CD14-positive monocyte (primary cell): ENCODE measurements at regions not wholly inside any gene's neighbourhood (a gene's known extent, or its start where the extent isn't known, plus 50 kb on each side); places are given as distances from the start of the nearest gene placed in this dataset.

Experiments
- DNase-seq, 3 donors: peaks; one replicate each; pipeline ENCODE4 v3.0.0-alpha.2; 2011 to 2022
- H2AFZ ChIP-seq: 2 replicates; pipeline ENCODE4 v1.6.0; 2012; ENCODE audit warnings: mild to moderate bottlenecking, low read depth, low read length, inconsistent platforms; ENCODE audit not compliant: insufficient read depth, poor library complexity, severe bottlenecking
- H3K27ac ChIP-seq, 2 donors: 1 replicate in 1 of 2; 2 replicates in 1 of 2; pipeline ENCODE4 v1.5.1; 2012 to 2013; ENCODE audit warnings: low read length in 2 of 2, control low read depth in 1 of 2, inconsistent platforms in 1 of 2, low read depth in 1 of 2, mild to moderate bottlenecking in 1 of 2
- H3K27me3 ChIP-seq, 2 donors: one replicate each; pipeline versions ENCODE4 v1.6.0 to v1.6.1; 2011 to 2013; ENCODE audit warnings: low read length in 2 of 2; ENCODE audit not compliant: control insufficient read depth in 2 of 2, insufficient read depth in 2 of 2
- H3K36me3 ChIP-seq, 2 donors: replicated peaks in 1 of 2; 1 replicate in 1 of 2; 2 replicates in 1 of 2; pipeline versions ENCODE4 v1.5.1 to v1.6.1; 2012 to 2013; ENCODE audit warnings: low read length in 2 of 2, control low read depth in 1 of 2, inconsistent platforms in 1 of 2, mild to moderate bottlenecking in 1 of 2; ENCODE audit not compliant: insufficient read depth in 2 of 2, control insufficient read depth in 1 of 2
- H3K4me1 ChIP-seq, 2 donors: 1 replicate in 1 of 2; 2 replicates in 1 of 2; pipeline versions ENCODE4 v1.5.1 to v1.6.1; 2012 to 2013; ENCODE audit warnings: low read length in 2 of 2, control low read depth in 1 of 2, inconsistent platforms in 1 of 2, mild to moderate bottlenecking in 1 of 2, moderate library complexity in 1 of 2; ENCODE audit not compliant: insufficient read depth in 2 of 2, control insufficient read depth in 1 of 2
- H3K4me2 ChIP-seq: replicated peaks from 2 replicates; pipeline ENCODE3; 2012; ENCODE audit warnings: low read length, moderate library complexity, mild to moderate bottlenecking; ENCODE audit not compliant: poor library complexity, severe bottlenecking; ENCODE audit errors: extremely low read depth
- H3K4me3 ChIP-seq, 3 experiments: fragments of 200-600 bp in 1 of 3; sonication (generic) in 1 of 3; replicated peaks in 1 of 3; 1 replicate in 2 of 3; 2 replicates in 1 of 3; pipeline ENCODE4 v1.5.1; 2011 to 2013; ENCODE audit warnings: low read length in 3 of 3, mild to moderate bottlenecking in 3 of 3, control low read depth in 2 of 3, low read depth in 2 of 3, inconsistent platforms in 1 of 3, moderate library complexity in 1 of 3
- H3K79me2 ChIP-seq: 2 replicates; pipeline ENCODE4 v1.6.0; 2012; ENCODE audit warnings: mild to moderate bottlenecking, control low read depth, inconsistent platforms, low read length, moderate library complexity; ENCODE audit not compliant: insufficient read depth
- H3K9ac ChIP-seq: 2 replicates; pipeline ENCODE4 v1.6.0; 2017; ENCODE audit warnings: low read length, mild to moderate bottlenecking; ENCODE audit not compliant: insufficient read depth, poor library complexity, severe bottlenecking
- H3K9me3 ChIP-seq, 2 donors: replicated peaks in 1 of 2; 1 replicate in 1 of 2; 2 replicates in 1 of 2; pipeline versions ENCODE4 v1.5.1 to v1.6.1; 2012 to 2013; ENCODE audit warnings: low read length in 2 of 2, control low read depth in 1 of 2; ENCODE audit not compliant: control insufficient read depth in 1 of 2, insufficient read depth in 1 of 2
- H4K20me1 ChIP-seq: 2 replicates; pipeline ENCODE4 v1.6.0; 2012; ENCODE audit warnings: mild to moderate bottlenecking, low read length, control low read depth, moderate library complexity; ENCODE audit not compliant: insufficient read depth
- H3K27ac Mint-ChIP-seq, 7 donors: one replicate each; pipeline ENCODE4 v1.8.0; 2020; ENCODE audit warnings: mild to moderate bottlenecking in 7 of 7, mixed read lengths in 7 of 7, moderate library complexity in 6 of 7, inconsistent platforms in 2 of 7
- H3K27me3 Mint-ChIP-seq, 3 donors: one replicate each; pipeline ENCODE4 v1.8.0; 2021 to 2022; ENCODE audit warnings: low read depth in 3 of 3, mild to moderate bottlenecking in 3 of 3, mixed read lengths in 3 of 3, moderate library complexity in 3 of 3, inconsistent platforms in 1 of 3
- H3K36me3 Mint-ChIP-seq, 2 donors: one replicate each; pipeline ENCODE4 v1.8.0; 2020; ENCODE audit warnings: mixed read lengths in 2 of 2, inconsistent platforms in 1 of 2, mild to moderate bottlenecking in 1 of 2
- H3K4me1 Mint-ChIP-seq: one replicate; pipeline ENCODE4 v1.8.0; 2020; ENCODE audit warnings: mild to moderate bottlenecking, mixed read lengths
- H3K4me3 Mint-ChIP-seq, 2 donors: one replicate each; pipeline ENCODE4 v1.8.0; 2020; ENCODE audit warnings: mild to moderate bottlenecking in 2 of 2, mixed read lengths in 2 of 2, moderate library complexity in 1 of 2
- H3K9me3 Mint-ChIP-seq, 7 donors: one replicate each; pipeline ENCODE4 v1.8.0; 2020 to 2022; ENCODE audit warnings: mixed read lengths in 7 of 7, mild to moderate bottlenecking in 6 of 7, moderate library complexity in 6 of 7, inconsistent platforms in 2 of 7
- CTCF ChIP-seq: fragments of 200-600 bp; IDR thresholded peaks from one replicate; pipeline ENCODE4 v1.8.0; 2022; ENCODE audit warnings: antibody characterized with exemption, mild to moderate bottlenecking
- WGBS: methylation state at CpG from one replicate; pipeline ENCODE4 v1.1.5; 2013; ENCODE audit warnings: missing lambda C conversion rate; ENCODE audit not compliant: insufficient coverage; 5-methylcytosine and 5-hydroxymethylcytosine counted together
- intact Hi-C, 2 donors: fragments of 100-400 bp; cut with micrococcal nuclease; formaldehyde crosslinking; loops; one replicate each; pipeline versions ENCODE4 v1.15.0 to v1.15.1; 2023

DNA sequence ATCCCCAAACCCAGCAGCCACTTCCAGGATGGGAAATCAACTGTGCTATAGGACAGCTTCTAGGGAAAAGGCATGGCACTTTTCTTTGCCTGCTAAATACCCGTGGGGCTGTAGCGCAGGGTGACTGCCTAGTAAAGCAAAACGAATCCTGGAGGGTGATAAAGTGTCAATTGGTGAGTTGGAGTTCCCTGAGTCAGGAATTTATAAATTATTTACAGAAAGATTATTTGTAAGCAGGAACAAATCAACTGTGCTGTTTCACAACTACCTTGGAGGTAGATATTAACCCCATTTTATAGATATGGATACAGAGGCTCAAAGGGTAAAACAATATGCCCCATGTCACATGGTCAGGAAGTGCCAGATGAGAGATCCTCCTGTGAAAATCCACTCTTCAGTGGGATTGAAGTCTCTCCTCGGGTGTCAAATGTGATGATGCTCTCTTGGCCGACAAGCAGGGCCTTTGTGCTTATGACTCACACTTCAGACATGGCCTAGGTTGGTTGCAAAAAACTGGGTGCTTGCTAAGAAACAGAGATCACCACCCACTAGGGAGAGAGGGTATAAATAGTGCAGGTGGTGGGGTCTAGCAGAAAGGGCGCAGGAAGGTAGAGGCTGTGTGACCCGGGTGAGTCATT lies 383.2 kb upstream of the ZMIZ1 start:
- Histone ChIP-seq H2AFZ (no peak overlapping the region), H3K9me3 (peaks cover 0 to 4% of the 10 kb centered on the region in 2 donors), H4K20me1 (no peaks in the 10 kb centered on the region), H3K4me3 (no peak overlapping the region), H3K4me2 (no peak overlapping the region), H3K36me3 (no peaks in the 10 kb centered on the region), H3K4me1 (no peaks in the 10 kb centered on the region), H3K27me3 (no peaks in the 10 kb centered on the region), H3K27ac (no peak overlapping the region), H3K9ac (no peak overlapping the region), H3K79me2 (no peaks in the 10 kb centered on the region)
- Mint-ChIP-seq H3K4me1 (no peaks in the 10 kb centered on the region), H3K36me3 (no peaks in the 10 kb centered on the region), H3K27me3 (peaks cover 2 to 4% (median 4%) of the 10 kb centered on the region in 3 donors), H3K4me3 (no peak overlapping the region), H3K27ac (no peak overlapping the region), H3K9me3 (peaks cover 0 to 18% (median 13%) of the 10 kb centered on the region in 7 donors)
- intact Hi-C loops, result no loop called here
- no peak for DNase-seq
- TF ChIP-seq CTCF, result no peak
- WGBS, result no CpG with 5 or more reads among the region's 7 CpGs

- Histone ChIP-seq H3K4me2 (no peak overlapping the region), H3K36me3 (no peaks in the 10 kb centered on the region), H3K27me3 (no peaks in the 10 kb centered on the region), H3K79me2 (no peaks in the 10 kb centered on the region), H3K4me3 (no peak overlapping the region), H4K20me1 (no peaks in the 10 kb centered on the region), H2AFZ (no peak overlapping the region), H3K27ac (no peak overlapping the region), H3K9me3 (peaks cover 0 to 4% of the 10 kb centered on the region in 2 donors), H3K9ac (no peak overlapping the region), H3K4me1 (no peaks in the 10 kb centered on the region)
- Mint-ChIP-seq H3K4me1 (no peaks in the 10 kb centered on the region), H3K9me3 (peaks cover 0 to 17% (median 9%) of the 10 kb centered on the region in 7 donors), H3K27ac (no peak overlapping the region), H3K4me3 (no peak overlapping the region), H3K36me3 (no peaks in the 10 kb centered on the region), H3K27me3 (peaks cover 2 to 5% (median 4%) of the 10 kb centered on the region in 3 donors)
- no peak for DNase-seq
- no peak for TF ChIP-seq CTCF
- 85% methylated on average over 9 of the region's 10 CpGs for WGBS
- intact Hi-C loops, result no loop called here
Observed at GRCh38 chr10:78686444-78687060, 382.2 kb upstream of the ZMIZ1 start.
